Astrocyte (in vitro differentiated cells and primary cell): ENCODE measurements at regions not wholly inside any gene's neighbourhood (a gene's known extent, or its start where the extent isn't known, plus 50 kb on each side); places are given as distances from the start of the nearest gene placed in this dataset.

ENCODE experiments used
- DNase-seq: peaks from one replicate; pipeline ENCODE4 v3.0.0-alpha.2; 2010; ENCODE audit warnings: low read depth
- FAIRE-seq: peaks from 2 replicates; lab custom pipeline; 2011; peaks lifted over from hg19 to GRCh38; lab: Jason Lieb, UNC
- H2AFZ ChIP-seq: 2 replicates; pipeline ENCODE4 v1.6.0; 2012; ENCODE audit warnings: low read depth, low read length, inconsistent platforms
- H3K27ac ChIP-seq: 2 replicates; pipeline ENCODE4 v1.5.1; 2011; ENCODE audit warnings: low read depth, low read length, inconsistent platforms
- H3K27me3 ChIP-seq: 2 replicates; pipeline ENCODE4 v1.6.0; 2011; ENCODE audit warnings: low read length, inconsistent platforms; ENCODE audit not compliant: insufficient read depth
- H3K36me3 ChIP-seq: 2 replicates; pipeline ENCODE4 v1.5.1; 2011; ENCODE audit warnings: low read length, inconsistent platforms; ENCODE audit not compliant: insufficient read depth
- H3K4me1 ChIP-seq: 2 replicates; pipeline ENCODE4 v1.5.1; 2011; ENCODE audit warnings: low read length, inconsistent platforms; ENCODE audit not compliant: insufficient read depth
- H3K4me2 ChIP-seq: 2 replicates; pipeline ENCODE4 v1.6.0; 2012; ENCODE audit warnings: low read length, inconsistent platforms
- H3K4me3 ChIP-seq: 2 replicates; pipeline ENCODE4 v1.5.1; 2011; ENCODE audit warnings: low read depth, mild to moderate bottlenecking, low read length, inconsistent platforms; ENCODE audit not compliant: insufficient read depth
- H3K79me2 ChIP-seq: 2 replicates; pipeline ENCODE4 v1.6.0; 2012; ENCODE audit warnings: mild to moderate bottlenecking, low read length, inconsistent platforms; ENCODE audit not compliant: insufficient read depth
- H3K9ac ChIP-seq: 2 replicates; pipeline ENCODE4 v1.6.0; 2012; ENCODE audit warnings: mild to moderate bottlenecking, low read length, inconsistent platforms
- H3K9me3 ChIP-seq: 2 replicates; pipeline ENCODE4 v1.5.1; 2012; ENCODE audit warnings: low read depth, mild to moderate bottlenecking, low read length, inconsistent platforms; ENCODE audit not compliant: insufficient read depth
- H4K20me1 ChIP-seq: 2 replicates; pipeline ENCODE4 v1.6.0; 2012; ENCODE audit warnings: low read length, inconsistent platforms; ENCODE audit not compliant: insufficient read depth
- H3K27ac Mint-ChIP-seq: one replicate; pipeline ENCODE4 v1.8.0; 2021; ENCODE audit warnings: mild to moderate bottlenecking, mixed read lengths; ENCODE audit not compliant: unreplicated experiment
- H3K27me3 Mint-ChIP-seq: one replicate; pipeline ENCODE4 v1.8.0; 2021; ENCODE audit warnings: low read depth, mixed read lengths; ENCODE audit not compliant: unreplicated experiment
- H3K36me3 Mint-ChIP-seq: one replicate; pipeline ENCODE4 v1.8.0; 2021; ENCODE audit warnings: low read depth, mixed read lengths; ENCODE audit not compliant: unreplicated experiment
- H3K4me1 Mint-ChIP-seq: one replicate; pipeline ENCODE4 v1.8.0; 2021; ENCODE audit warnings: low read depth, mixed read lengths; ENCODE audit not compliant: unreplicated experiment
- H3K4me3 Mint-ChIP-seq: one replicate; pipeline ENCODE4 v1.8.0; 2021; ENCODE audit warnings: mild to moderate bottlenecking, moderate library complexity, mixed read lengths; ENCODE audit not compliant: unreplicated experiment
- H3K9me3 Mint-ChIP-seq: one replicate; pipeline ENCODE4 v1.8.0; 2021; ENCODE audit warnings: mild to moderate bottlenecking, mixed read lengths; ENCODE audit not compliant: unreplicated experiment
- EZH2 ChIP-seq: IDR thresholded peaks from 2 replicates; pipeline ENCODE4 v1.6.1; 2012; ENCODE audit warnings: mild to moderate bottlenecking, low read length, inconsistent platforms; ENCODE audit not compliant: insufficient read depth
- TF ChIP-seq, protein P1 (sequence below): IDR thresholded peaks from 2 replicates; pipeline ENCODE4 v1.5.1; 2011; ENCODE audit warnings: low read depth, mild to moderate bottlenecking, inconsistent platforms, low read length, moderate library complexity; ENCODE audit not compliant: insufficient read depth

DNA sequence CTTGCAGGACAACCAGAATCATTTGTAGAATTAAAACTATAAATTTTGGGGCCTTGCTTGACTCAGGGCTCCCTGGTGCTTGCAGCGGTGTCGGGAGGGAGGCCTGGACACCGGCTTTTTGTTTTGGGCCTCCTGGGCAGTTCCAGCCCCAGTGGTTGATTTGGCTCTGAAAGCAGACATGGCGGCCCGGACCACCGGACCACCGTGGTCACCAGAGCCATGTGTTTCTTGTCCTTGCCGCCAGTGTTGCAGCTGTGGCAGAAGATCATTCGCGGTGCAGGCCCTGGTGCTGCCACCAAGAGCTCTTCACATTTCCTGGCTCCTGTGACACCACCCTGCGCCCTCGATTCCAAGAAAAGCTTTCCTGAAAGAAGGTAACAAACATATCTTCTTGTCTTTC, 484.8 kb downstream of the BRINP3 start:
- H3K4me3 Mint-ChIP-seq: no peak overlapping the region
- no peaks in the 10 kb centered on the region for H3K27me3 ChIP-seq
- H3K4me2 ChIP-seq: no peak overlapping the region
- no peaks in the 10 kb centered on the region for H3K36me3 ChIP-seq
- H3K27me3 Mint-ChIP-seq: no peaks in the 10 kb centered on the region
- no peaks in the 10 kb centered on the region for H3K79me2 ChIP-seq
- no peak overlapping the region for H3K27ac ChIP-seq
- TF ChIP-seq, protein P1, sequence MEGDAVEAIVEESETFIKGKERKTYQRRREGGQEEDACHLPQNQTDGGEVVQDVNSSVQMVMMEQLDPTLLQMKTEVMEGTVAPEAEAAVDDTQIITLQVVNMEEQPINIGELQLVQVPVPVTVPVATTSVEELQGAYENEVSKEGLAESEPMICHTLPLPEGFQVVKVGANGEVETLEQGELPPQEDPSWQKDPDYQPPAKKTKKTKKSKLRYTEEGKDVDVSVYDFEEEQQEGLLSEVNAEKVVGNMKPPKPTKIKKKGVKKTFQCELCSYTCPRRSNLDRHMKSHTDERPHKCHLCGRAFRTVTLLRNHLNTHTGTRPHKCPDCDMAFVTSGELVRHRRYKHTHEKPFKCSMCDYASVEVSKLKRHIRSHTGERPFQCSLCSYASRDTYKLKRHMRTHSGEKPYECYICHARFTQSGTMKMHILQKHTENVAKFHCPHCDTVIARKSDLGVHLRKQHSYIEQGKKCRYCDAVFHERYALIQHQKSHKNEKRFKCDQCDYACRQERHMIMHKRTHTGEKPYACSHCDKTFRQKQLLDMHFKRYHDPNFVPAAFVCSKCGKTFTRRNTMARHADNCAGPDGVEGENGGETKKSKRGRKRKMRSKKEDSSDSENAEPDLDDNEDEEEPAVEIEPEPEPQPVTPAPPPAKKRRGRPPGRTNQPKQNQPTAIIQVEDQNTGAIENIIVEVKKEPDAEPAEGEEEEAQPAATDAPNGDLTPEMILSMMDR: no peak
- TF ChIP-seq EZH2: no peak
- FAIRE-seq (no peak), DNase-seq (no peak)
- no peaks in the 10 kb centered on the region for H3K36me3 Mint-ChIP-seq
- no peak overlapping the region for H3K4me3 ChIP-seq
- no peak overlapping the region for H2AFZ ChIP-seq
- no peak overlapping the region for H3K9ac ChIP-seq
- H4K20me1 ChIP-seq: no peaks in the 10 kb centered on the region
- no peaks in the 10 kb centered on the region for H3K4me1 Mint-ChIP-seq
- peaks cover 7% of the 10 kb centered on the region for H3K9me3 Mint-ChIP-seq
- H3K27ac Mint-ChIP-seq: no peak overlapping the region
- H3K9me3 ChIP-seq: no peaks in the 10 kb centered on the region
- H3K4me1 ChIP-seq: no peaks in the 10 kb centered on the region

DNA sequence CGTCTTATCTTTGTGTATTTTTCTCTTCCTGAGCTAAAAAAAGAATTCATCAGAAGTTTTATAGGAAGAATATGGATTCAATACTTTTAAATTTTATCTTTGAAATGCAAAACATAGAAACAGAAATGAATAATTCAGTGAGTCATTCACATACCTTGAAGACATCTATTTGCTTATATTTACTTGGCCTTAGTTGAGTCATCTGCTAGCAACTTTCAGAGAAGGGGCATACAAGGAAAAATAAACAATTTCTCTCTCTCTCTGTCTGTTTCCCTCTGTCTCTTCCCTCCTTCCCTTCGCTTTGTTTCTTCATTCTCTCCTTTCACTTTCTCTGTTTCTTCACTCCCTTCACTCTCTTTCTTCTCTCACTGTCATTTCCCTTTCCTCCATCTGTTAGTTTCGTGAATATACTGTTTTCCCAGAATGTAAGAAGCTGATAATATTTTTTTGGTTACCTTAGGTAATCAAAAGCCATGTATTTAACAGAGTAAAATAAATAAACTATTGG, 477.2 kb downstream of the BRINP3 start:
- no peak overlapping the region for H2AFZ ChIP-seq
- Mint-ChIP-seq H3K27me3 (no peaks in the 10 kb centered on the region), H3K9me3 (no peaks in the 10 kb centered on the region), H3K4me1 (peaks cover 9% of the 10 kb centered on the region), H3K27ac (peak overlapping the region; percentile 60), H3K36me3 (no peaks in the 10 kb centered on the region), H3K4me3 (no peak overlapping the region)
- H3K27me3 ChIP-seq: no peaks in the 10 kb centered on the region
- H3K9ac ChIP-seq: no peak overlapping the region
- TF ChIP-seq, protein P1: no peak
- no peak for TF ChIP-seq EZH2
- no peaks in the 10 kb centered on the region for H3K79me2 ChIP-seq
- DNase-seq: peak; percentile 34
- FAIRE-seq: no peak
- no peaks in the 10 kb centered on the region for H3K36me3 ChIP-seq
- H4K20me1 ChIP-seq: no peaks in the 10 kb centered on the region
- no peak overlapping the region for H3K4me3 ChIP-seq
- peak overlapping the region; percentile 21 for H3K27ac ChIP-seq
- no peaks in the 10 kb centered on the region for H3K4me1 ChIP-seq
- no peaks in the 10 kb centered on the region for H3K9me3 ChIP-seq
- peak overlapping the region; percentile 21 for H3K4me2 ChIP-seq

DNA sequence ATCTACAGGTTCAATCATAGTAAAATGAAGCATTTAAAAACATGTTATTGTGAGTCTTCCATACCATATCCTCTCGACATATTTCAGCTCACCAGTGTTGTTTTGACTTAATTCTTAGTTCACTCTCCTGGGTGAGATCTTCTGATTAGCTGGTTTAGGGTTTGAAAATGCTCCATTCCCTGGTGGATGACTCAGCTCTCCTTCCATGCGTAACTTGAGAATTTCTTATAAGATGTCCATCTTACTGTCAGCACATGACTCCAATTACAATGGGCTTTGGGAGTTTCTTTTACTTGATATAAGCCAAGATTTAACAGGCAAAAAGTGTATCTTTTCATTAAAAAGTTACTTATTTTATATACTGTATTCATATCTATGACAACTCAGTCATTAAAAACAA, 476.5 kb downstream of the BRINP3 start:
- Histone ChIP-seq H3K4me1 (no peaks in the 10 kb centered on the region), H4K20me1 (no peaks in the 10 kb centered on the region), H3K79me2 (no peaks in the 10 kb centered on the region), H3K9ac (no peak overlapping the region), H3K27me3 (no peaks in the 10 kb centered on the region), H3K27ac (no peak overlapping the region), H3K9me3 (no peaks in the 10 kb centered on the region), H3K4me2 (no peak overlapping the region), H2AFZ (no peak overlapping the region), H3K36me3 (no peaks in the 10 kb centered on the region), H3K4me3 (no peak overlapping the region)
- no peaks in the 10 kb centered on the region for H3K27me3 Mint-ChIP-seq
- peaks cover 9% of the 10 kb centered on the region for H3K4me1 Mint-ChIP-seq
- FAIRE-seq (no peak), DNase-seq (peak; percentile 54)
- H3K27ac Mint-ChIP-seq: no peak overlapping the region
- no peaks in the 10 kb centered on the region for H3K9me3 Mint-ChIP-seq
- no peaks in the 10 kb centered on the region for H3K36me3 Mint-ChIP-seq
- no peak overlapping the region for H3K4me3 Mint-ChIP-seq
- no peak for TF ChIP-seq EZH2
- TF ChIP-seq, protein P1: no peak
